ENCODE measurements at regions not wholly inside any gene's neighbourhood (a gene's known extent, or its start where the extent isn't known, plus 50 kb on each side); places are given as distances from the start of the nearest gene placed in this dataset.

GRCh38 chr14:101215927-101216326 lies 312.4 kb upstream of the RTL1 start:
- DNase-seq (ENCODE audit: low spot score), result no peak

DNA sequence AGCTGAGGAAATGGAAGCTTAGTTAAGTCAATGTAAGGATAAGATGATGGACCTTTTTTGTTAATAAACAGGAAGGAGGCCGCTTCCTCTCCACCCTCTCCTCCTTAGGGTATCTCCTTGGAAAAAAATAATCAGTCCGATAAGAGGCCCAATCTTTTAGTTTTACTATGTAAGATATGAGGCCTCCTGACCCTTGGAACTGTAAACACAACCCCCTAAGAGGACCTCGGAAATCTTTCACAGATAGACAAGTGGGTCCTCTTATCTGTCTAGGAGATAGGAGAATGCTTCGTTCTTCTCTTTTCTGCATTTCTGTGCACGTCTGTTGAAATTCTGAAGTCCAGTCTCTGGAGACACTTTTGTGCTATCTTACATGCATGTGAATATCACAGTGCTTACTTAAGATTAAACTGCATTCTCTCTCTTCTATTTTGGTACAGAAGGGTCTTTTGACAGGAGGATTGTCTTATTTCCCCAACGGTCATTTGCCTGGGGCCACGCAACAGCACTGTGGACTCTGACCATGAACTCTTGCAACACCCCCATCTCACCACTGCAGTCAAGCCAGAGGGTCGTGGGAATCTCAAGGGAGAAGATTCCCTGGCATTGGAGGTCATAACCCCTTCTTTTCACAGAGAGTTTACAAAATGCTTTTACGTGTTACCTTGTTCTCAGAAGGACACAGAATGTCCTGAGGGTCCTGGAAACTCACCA lies 313.0 kb upstream of the RTL1 start:
- no peak for DNase-seq (ENCODE audit: low spot score)

DNA sequence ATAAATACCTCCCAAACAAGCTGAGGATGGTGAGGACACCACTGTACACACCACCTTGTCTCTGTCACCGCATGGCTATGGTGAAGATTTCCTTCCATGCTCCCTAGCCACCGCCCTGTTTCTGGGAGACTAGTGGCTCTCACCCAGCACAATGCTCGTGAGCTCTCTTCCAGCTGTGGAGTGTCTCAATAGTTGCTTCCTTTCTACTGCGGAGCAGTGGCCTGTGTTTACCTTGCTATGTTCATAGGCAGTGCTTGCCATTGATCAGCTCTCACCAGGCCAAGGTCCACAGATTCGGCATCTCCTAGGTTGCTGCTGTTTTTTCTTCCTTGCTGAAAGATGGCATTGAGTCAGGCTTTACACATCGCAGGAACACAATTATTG lies 313.6 kb upstream of the RTL1 start:
- DNase-seq (ENCODE audit: low spot score), result no peak

GRCh38 chr14:101217616-101218371 lies 314.3 kb upstream of the RTL1 start:
- no peak for DNase-seq (ENCODE audit: low spot score)

- DNase-seq (ENCODE audit: low spot score), result no peak
Observed at GRCh38 chr14:101219896-101220703, 316.6 kb upstream of the RTL1 start.

DNA sequence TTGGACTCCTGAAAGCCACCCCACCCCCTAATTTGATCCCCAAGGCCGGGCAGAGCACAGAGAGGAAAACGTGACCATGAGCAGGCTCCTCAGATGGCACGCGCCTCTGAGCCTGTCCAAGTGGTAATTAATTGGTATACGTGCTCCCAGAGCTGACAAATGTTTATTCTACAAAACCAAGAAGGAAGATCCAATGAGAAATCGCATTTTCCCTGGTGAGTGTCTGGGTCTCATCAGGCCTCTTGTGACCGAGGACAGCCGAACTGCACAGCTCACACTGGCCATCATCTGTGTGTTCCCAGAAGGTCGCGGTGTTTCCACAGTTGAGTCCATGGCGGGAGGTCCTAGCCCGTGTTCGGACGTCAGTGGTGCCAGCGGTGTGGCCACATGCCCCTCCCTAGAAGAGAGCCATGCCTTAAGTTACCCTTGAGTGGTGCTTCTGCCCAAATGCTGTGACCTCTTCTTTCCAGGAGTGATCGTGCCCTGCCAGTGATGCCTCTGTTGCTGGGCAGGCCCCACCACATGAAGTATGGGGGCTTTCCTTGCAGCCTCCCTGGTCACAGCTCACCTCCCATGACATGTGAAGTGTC lies 317.5 kb upstream of the RTL1 start:
- DNase-seq (ENCODE audit: low spot score), result no peak

DNA sequence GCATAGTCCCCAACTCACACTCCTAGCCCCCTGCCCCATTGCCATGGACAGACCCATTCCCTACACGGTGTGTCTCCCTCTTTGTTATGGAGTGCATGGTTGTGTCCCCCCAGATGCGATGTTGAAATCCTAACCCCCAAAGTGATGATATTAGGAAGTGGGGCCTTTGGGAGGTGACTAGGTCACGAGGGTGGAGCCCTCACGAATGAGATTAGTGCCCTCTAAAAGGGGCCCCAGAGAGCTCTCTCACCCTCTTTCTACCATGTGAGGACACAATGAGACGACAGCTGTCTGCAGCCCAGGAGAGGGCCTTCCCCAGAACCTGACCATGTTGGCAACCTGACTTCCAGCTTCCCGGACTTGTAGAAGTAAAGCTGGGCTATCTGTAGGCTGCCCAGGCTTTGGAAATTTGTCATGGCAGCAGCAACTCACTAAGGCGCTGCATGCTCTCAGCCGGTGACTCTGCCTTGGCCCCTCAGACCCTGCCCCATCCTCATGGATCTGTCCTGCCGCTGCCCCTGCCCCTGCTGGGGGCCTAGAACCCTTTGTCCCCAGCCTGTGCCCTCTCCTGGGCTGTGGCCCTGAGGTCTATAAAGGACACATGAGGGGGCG lies 318.1 kb upstream of the RTL1 start:
- no peak for DNase-seq (ENCODE audit: low spot score)

DNA sequence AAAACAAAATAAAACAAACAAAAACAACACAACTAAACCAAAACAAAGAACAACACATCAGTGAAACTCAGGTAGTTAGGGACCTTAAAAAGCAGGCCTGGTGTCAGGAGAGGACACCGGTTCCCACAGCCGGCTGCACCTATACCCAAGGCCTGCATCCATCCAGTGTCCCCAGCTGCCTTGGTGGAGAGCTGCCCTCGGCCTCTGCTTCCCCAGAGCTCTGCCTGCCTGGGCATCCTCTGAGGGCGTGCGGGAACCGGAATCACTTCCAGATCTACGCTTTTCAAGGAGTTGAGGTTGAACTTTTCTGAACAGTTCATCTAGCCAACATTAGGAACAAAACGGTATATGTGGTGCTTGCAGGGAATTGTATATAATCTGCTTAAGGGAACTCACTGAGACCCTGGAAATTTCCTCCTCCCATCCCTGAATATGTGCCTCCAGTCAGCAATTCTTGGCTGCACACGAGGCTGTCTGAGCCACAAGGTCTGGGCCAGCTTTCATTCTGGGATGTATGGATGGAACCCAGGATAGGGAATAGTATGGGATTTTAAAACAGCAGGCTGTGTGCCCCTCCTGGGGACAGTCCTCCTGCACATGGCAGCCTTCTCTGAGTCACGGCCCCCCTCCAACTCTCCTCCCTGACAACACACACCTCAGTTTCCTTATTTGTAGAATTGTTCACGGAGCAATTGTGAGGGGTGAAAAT lies 319.0 kb upstream of the RTL1 start:
- no peak for DNase-seq (ENCODE audit: low spot score)

DNA sequence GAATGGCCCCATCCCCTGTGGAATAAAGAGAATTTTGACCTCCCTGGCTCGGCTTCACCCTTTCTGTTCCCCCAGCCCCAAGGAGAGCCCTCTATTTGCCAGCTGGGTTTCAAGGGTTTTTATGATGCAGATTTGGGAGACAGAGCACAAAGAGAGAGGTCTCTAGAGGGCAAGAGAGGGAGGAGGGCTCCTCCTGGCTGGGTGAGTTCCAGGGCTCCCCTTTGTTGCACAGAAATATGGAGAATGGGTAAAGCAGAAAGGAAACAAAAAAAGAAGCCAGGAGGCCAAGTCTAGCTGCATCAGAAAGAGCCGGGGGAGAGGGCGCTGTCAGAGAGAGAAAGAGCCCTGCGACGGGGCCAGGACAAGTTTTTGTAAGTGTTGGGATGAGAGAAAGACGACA lies 319.6 kb upstream of the RTL1 start:
- DNase-seq (ENCODE audit: low spot score), result peak; percentile 61

DNA sequence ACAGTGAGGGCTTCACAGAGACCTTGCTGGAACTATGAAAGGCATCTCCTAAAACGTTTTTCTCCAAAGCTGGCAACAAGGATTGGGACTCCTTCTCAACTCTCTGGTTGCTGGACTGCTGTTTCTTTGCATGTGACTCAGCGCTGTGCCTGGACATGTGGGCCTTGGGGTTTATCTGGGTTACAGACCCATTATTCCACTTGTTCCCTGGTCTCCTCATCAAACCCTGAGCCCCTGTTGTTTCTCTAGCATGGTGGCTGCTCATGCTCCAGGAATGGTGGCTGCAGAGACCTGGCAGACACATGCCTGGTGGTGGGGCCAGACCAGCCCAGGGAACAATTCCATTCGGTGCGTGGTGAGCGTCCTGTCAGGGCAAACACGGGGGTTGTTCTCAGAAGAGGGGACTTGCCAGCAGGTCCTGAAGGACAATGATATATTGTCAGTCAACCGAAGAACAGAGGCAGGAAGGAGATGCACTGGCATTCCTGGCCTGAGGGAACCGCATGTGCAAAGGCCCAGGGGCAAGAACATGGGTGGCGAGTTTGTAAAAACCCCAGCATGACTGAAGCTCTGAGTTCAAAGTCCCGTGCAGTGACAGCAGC lies 320.1 kb upstream of the RTL1 start:
- no peak for DNase-seq (ENCODE audit: low spot score)

- DNase-seq (ENCODE audit: low spot score), result no peak
Observed at GRCh38 chr14:101224356-101225156, 321.0 kb upstream of the RTL1 start.

DNA sequence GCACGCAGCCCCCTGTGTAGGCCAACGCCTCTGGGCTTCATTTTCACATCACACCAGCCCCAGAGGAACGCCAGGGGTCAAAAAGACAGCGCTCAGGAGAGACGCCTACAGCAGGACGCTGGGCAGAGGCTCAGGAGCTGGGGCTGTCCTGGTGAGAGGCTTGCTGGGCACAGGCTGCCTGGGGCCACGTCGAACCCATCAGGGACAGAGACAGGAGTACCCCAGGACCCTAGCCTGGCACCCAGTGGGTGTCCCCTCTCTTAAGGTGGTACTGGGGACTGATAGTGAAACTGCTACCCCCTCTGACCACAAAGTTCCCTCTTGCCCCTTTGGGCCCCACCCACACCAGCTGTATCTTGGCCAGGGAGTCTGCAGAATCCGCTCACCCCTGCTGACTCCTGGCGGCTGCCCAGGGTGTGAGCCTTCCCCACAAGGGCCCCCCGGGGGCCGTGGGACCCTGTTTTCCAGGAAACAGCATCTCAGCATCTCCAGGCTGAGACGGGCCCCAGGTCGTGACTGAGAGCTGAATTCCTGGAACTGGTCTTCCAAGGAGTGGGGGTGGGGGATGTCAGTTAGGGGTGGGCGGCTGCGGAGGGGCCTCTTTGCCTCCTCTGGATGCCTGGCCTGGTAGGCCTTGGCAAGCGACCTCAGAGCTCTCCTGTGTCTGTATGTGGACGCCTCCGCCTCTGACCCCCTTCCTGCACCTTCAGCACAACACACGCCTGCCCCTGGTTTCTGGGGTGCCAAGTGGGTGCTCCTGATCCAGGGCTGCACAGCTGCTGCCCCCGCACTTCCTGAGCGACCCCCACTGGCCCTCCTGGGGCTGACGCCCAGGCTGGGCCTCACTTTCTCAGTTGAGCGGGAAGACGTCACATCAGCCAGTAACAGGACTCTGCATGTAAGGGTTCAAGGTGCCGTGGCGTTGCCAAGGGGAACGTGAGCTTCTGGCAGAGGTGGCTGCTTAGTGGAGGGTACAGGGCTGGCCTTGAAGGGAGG lies 321.9 kb upstream of the RTL1 start:
- no peak for DNase-seq (ENCODE audit: low spot score)

DNA sequence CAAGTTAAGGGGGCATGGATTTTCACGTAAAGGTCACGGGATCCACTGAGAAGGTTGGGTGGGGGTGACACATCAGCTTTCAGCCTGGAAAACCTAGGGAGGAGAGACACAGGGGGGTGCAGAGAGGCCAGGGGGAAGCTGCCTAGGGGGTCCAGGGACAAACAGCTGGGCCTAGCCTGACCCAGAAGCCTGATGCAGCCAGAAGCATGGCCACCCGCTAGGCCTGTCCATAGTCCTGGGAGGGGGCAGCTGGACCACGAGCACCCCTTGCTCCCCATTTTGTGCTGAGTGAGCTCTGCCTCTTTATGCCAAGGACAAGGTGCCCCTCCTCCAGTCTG lies 322.7 kb upstream of the RTL1 start:
- no peak for DNase-seq (ENCODE audit: low spot score)

GRCh38 chr14:101226603-101227425 lies 323.3 kb upstream of the RTL1 start:
- no peak for DNase-seq (ENCODE audit: low spot score)

GRCh38 chr14:101227611-101228594 lies 324.4 kb upstream of the RTL1 start:
- DNase-seq (ENCODE audit: low spot score), result no peak

DNA sequence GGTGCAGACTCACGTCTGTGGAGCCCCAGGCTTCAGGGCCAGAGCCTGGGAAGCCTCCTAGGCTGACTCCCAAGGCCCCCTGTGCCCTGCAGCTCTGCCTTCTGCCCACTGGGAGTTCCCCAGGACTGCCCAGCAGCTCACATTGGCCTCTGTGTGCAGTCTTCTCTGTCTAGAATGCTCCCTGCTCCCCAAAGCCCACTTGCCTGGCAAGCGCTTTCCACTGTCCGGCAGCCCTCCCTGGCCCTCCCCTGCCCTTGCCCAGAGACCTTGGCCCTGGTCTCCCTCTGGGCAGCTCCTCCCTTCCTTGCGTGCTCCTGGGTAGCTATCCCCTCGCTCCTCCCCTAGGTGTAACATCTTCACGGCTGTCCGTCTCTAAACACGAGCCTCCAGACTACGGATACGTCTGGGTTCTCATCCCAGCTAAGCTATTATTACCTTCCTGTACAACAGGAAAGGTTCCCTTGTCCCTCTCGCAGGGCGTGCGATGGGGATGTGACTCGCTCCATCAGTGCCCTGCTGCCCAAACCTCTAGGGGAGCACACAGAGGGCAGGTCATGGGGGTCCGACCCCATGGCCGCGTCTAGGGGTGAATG lies 325.5 kb upstream of the RTL1 start:
- DNase-seq (ENCODE audit: low spot score), result no peak

GRCh38 chr14:101229666-101230065 lies 326.1 kb upstream of the RTL1 start:
- no peak for DNase-seq (ENCODE audit: low spot score)

All from iPS-NIHi11 (cell line).